HG03571 (cell line): ENCODE measurements at regions not wholly inside any gene's neighbourhood (a gene's known extent, or its start where the extent isn't known, plus 50 kb on each side); places are given as distances from the start of the nearest gene placed in this dataset.

ENCODE experiments used
- ATAC-seq: cut with Tn5 transposase; IDR thresholded peaks from one replicate; pipeline ENCODE4 v1.9.1; 2021; ENCODE audit not compliant: unreplicated experiment

DNA sequence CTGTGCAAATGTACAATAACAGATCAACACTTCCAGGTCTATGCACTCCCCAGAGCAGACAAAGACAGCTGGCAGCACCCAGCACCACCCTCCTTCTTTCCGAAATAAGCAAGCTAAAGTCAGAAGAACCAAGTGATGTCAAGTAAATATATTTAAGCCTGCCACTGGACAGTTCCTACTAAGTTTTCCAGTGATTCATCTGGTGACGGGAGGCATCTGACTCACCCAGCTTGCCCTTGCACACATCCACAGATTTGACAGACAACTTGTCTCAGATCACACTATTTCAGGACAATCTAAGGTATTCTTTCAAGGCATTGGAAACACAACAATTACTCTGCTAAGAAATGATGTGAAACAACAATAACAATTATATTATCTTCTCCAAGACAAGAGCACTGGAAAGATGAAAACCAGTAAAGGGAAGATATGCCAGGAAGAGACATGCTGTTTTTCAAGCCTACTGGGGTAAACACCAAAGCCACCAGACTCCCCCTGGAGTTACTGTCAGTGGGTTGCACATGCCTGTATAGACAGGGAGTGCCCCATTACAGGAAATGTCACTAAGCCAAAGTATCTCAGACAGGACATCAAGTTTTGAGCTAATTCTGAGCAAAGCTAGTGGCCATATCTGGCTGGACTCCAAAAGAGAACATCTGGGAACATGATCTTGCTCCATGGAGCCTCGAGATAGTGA, 287.9 kb upstream of the KLHL29 start:
- ATAC-seq: no peak

DNA sequence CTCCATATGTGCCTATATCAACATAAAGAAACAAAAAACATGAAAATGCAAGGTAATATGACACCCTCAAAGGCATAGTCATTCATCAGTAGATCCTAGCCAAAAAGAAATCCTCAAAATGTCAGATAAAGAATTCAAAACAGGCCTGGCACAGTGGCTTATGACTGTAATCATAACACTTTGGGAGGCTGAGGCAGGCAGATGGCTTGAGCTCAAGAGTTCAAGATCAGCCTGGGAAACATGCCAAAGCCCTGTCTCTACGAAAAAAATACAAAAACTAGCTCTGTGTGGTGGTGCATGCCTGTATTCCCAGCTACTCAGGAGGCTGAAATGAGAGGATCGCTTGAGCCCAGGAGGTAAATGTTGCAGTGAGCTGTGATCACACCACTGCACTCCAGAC, 284.6 kb upstream of the KLHL29 start:
- ATAC-seq: no peak

DNA sequence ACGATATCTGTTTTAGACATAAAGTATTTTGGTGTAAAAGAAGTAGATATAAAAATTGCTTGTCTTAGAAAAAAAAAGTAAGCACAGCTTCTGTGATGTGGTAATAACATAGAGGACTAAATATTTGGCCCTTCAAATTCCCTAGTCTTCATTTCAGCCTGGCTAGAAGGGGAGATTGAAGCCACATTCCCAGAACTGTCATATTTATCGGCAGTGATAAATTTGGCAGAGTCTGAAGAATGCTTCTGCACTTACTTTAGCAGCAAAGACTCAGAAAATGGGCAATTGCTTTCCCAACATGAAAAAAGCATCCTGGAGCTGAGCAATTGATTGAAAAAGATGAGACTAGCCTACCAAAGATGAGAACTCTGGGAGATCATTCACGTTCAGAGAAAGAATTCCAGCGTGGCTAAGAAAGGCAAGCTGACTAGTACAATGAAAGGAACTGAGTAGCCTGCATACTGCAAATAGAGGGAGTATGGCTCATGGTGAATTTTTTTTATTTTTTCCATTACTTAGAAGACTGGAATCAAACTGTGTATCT, 278.7 kb upstream of the KLHL29 start:
- no peak for ATAC-seq

GRCh38 chr2:23107327-23107941, 277.5 kb upstream of the KLHL29 start:
- ATAC-seq: no peak

DNA sequence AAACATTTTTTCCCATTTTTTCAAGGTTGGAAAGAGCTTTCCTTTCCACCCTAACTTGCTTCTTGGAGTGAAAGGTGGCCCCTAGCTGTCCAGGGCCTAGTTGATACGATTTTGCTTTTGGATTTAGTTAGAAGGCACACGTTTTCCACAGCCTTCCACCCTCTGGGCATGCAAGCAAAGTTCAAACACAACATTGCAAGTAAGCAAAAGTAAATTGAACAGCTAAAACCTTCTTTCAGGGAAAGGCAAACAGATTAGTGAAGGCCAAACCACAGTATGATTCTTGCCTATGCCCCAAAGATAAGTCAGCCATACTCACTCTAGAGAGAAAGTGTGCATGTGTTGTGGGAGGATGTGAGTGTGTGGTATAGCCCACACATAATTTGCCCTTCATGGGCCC, 273.7 kb upstream of the KLHL29 start:
- no peak for ATAC-seq

- ATAC-seq: no peak
Measured at GRCh38 chr2:23112517-23112916, 272.5 kb upstream of the KLHL29 start.

GRCh38 chr2:23114299-23114698, 270.7 kb upstream of the KLHL29 start:
- ATAC-seq: no peak

GRCh38 chr2:23118313-23118712, 266.7 kb upstream of the KLHL29 start:
- ATAC-seq: no peak

DNA sequence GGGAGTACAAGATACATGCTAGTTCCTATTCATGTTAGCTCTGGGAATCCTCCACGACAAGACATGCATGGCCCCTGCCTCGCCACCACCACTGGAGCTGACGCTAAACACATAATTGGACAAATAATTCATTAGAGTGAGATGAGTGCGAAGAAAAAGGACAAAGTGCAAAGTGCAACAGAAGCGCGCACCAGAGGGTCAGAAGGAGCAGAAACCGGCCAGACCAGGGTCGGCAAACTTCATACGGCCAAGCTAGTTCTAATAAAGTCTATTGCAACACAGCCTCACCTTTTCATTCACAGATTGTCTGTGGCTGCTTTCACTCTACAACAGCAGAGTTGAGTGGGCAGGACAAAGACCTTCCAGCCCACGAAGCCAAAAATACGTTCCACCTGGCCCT, 266.1 kb upstream of the KLHL29 start:
- ATAC-seq: no peak

GRCh38 chr2:23120161-23120560, 264.8 kb upstream of the KLHL29 start:
- ATAC-seq: no peak

DNA sequence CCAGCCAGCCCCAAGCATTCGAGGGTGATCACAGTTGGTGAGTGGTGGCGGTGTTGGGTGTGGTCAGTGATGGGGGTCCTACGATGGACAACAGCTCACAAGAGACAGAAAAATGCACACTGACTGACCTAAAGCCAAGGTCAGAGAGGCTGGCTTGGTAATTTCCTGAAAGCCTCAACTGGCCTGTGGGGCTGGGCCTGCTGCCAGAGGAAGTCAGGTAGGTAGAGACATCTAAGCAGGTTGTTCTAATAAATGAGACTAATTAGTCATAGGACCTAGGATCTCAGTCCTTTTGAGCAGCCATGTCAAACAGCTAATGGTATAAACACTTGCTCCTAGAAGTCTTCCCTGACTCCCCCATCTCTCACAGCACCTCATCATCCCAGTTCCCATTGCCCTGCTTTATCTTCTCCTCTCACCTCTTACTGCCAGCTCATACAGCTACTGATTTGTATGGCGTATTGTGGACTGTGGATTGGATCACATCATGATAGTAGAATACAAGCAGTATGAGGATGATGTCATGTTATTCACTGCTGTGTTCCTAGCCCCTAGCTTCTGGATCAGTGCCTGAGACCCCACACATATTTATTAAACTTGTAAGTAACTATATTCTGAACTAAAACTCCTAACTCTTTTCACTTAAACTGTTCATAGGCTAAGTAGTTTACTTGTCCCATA, 262.9 kb upstream of the KLHL29 start:
- no peak for ATAC-seq

- no peak for ATAC-seq
Measured at GRCh38 chr2:23122681-23123215, 262.2 kb upstream of the KLHL29 start.

DNA sequence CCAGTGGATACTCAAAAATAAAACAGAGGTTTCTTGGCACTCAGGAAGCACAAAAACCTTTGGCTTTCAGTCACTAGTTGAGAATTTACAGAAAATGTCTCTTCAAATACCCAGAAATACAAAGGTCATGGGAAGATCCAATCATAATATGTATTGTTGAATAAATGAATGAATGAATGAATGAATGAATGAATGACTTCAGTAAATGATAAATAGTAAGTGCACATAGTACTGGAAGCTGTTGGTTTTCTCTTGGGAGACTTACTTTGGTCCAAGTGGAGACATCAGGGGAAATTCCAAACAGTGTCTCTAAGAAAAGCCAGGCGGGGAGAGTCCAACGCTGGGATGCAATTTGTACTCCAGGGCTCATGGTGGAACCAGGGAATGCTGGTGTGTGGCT, 261.3 kb upstream of the KLHL29 start:
- ATAC-seq: no peak

DNA sequence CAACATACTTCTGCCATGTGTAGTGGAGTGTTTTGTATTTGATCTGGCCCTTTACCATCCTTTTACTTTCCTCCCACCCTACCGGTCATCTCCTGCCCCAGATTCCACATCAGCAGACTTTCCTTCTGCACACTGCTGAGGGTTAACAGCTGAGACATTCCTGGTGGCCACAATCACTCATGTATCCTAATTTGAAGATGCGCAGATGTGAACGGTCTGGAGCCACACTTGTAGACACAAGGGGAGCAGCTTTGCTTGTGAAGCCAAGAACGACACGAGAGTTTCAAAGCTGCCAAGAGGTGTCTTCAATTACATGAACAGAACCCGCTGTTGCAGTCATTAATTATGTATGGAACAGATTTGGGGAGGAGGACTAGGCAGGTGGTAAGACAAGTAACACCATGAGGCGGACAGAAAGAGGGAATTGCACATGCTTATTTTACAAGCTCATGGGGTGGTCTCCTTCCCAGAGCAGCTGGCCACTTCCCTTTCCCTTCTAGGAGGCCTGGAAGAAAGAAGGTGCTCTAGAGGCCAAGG, 260.7 kb upstream of the KLHL29 start:
- ATAC-seq: no peak

DNA sequence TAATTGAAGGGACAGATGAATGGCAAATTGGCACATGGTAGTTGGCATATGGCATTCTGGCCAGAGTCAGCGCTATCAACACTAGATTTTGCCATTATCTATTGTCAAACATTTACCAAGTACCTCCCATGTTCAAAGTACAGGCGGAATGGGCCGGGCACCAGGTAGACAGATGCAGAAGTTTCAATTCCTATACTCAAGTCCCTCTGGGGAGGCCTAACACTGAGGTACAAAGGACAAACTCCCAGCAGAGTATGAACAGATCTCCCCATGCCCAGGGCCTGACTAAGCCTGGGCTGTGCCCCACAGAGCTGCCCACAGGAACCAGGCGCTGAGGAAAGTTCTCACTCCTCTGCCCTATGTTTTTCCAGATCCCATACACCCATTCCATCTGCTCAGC, 257.5 kb upstream of the KLHL29 start:
- no peak for ATAC-seq

DNA sequence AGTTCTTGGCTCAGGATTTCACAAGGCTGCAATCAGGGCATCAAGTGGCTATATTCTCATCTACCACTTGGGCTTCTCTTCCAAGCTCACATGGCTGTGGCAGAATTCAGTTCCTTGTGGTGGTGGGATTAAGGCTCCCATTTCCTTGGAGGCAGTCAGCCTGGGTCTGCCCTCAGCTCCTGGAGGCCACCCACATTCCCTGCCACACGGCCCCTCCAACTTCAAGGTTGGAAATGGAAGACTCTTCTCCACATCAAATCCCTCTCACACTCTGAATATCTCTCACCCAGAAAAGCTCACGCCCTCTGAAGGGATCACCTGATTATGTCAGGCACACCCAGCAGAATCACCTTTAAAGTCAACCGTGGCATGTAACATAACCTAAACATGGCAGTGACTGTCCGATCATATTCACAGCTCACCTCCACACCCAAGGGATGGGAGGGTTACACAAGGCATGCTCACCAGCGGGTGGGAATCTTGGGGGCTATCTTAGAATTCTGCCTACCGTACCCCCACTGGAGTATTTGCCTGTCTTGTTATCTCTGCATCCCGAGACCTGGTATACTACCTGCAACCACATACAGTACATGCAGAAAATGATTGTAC, 256.2 kb upstream of the KLHL29 start:
- ATAC-seq: no peak

- ATAC-seq: no peak
Measured at GRCh38 chr2:23131066-23131575, 253.9 kb upstream of the KLHL29 start.

GRCh38 chr2:23132000-23132399, 253.0 kb upstream of the KLHL29 start:
- no peak for ATAC-seq

GRCh38 chr2:23132823-23133595, 252.0 kb upstream of the KLHL29 start:
- no peak for ATAC-seq

GRCh38 chr2:23134726-23135125, 250.3 kb upstream of the KLHL29 start:
- ATAC-seq: no peak
